ENCODE measurements at regions not wholly inside any gene's neighbourhood (a gene's known extent, or its start where the extent isn't known, plus 50 kb on each side); places are given as distances from the start of the nearest gene placed in this dataset.

- ATAC-seq (ENCODE audit: low read depth) (no peak), DNase-seq (no peak)
- no peak overlapping the region for H2BK5ac ChIP-seq (ENCODE audit: low read depth, low read length, poor library complexity, severe bottlenecking)
- H3K23ac ChIP-seq (ENCODE audit: low read depth, low read length) = no peak overlapping the region
- BruUV-seq (replicated peaks) = no TSS peak
- H2AK9ac ChIP-seq (replicated peaks; ENCODE audit: low read depth, low read length, poor library complexity) = no peak overlapping the region
- no peak overlapping the region for H3K18ac ChIP-seq (ENCODE audit: low read depth, low read length)
- H3K4me3 ChIP-seq (ENCODE audit: insufficient read depth, low read depth, low read length) = no peak overlapping the region
- no peak overlapping the region for H4K5ac ChIP-seq (ENCODE audit: low read depth, low read length)
- H3K79me1 ChIP-seq (ENCODE audit: low read depth in 1 of 2, low read length in 2 of 2) = peaks cover 6 to 42% of the 10 kb centered on the region in 2 experiments; a peak in 3 of 4 replicates
- peaks cover 20% of the 10 kb centered on the region for H4K20me1 ChIP-seq (ENCODE audit: insufficient read depth, low read length)
- H3K14ac ChIP-seq (replicated peaks; ENCODE audit: low read depth, low read length) = no peak overlapping the region
- H2AFZ ChIP-seq (replicated peaks; ENCODE audit: low read length, poor library complexity) = peak overlapping the region; percentile 19
- TF ChIP-seq, protein P1, sequence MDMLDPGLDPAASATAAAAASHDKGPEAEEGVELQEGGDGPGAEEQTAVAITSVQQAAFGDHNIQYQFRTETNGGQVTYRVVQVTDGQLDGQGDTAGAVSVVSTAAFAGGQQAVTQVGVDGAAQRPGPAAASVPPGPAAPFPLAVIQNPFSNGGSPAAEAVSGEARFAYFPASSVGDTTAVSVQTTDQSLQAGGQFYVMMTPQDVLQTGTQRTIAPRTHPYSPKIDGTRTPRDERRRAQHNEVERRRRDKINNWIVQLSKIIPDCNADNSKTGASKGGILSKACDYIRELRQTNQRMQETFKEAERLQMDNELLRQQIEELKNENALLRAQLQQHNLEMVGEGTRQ (IDR thresholded peaks at IDR 0.05; ENCODE audit: low read depth, low read length) = no peak
- TF ChIP-seq RCOR1 (IDR thresholded peaks at IDR 0.05; ENCODE audit: insufficient replicate concordance, low read length) = no peak
- no peak for TF ChIP-seq BHLHE40 (IDR thresholded peaks at IDR 0.05; ENCODE audit: low read depth, low read length)
- TF ChIP-seq MAFK (IDR thresholded peaks at IDR 0.05; ENCODE audit: low read depth, low read length) = no peak
- no peak for TF ChIP-seq POLR2A (IDR thresholded peaks at IDR 0.05; ENCODE audit: low read depth, low read length)
- TF ChIP-seq MXI1 (IDR thresholded peaks at IDR 0.05; ENCODE audit: borderline replicate concordance, low read depth, low read length) = no peak
- TF ChIP-seq RFX5 (IDR thresholded peaks at IDR 0.05; ENCODE audit: low read depth, low read length) = no peak
- TF ChIP-seq CEBPB (IDR thresholded peaks at IDR 0.05; ENCODE audit: low read depth, low read length) = no peak
- no peak for TF ChIP-seq FOS (IDR thresholded peaks at IDR 0.05; ENCODE audit: low read depth, low read length)
- no peak for TF ChIP-seq CHD1 (IDR thresholded peaks at IDR 0.05; ENCODE audit: low read depth, low read length)
- TF ChIP-seq NFE2L2 (IDR thresholded peaks at IDR 0.05; ENCODE audit: low read depth, low read length) = no peak
- TF ChIP-seq SMC3 (IDR thresholded peaks at IDR 0.05; ENCODE audit: low read depth, low read length) = no peak
- TF ChIP-seq, protein P2, sequence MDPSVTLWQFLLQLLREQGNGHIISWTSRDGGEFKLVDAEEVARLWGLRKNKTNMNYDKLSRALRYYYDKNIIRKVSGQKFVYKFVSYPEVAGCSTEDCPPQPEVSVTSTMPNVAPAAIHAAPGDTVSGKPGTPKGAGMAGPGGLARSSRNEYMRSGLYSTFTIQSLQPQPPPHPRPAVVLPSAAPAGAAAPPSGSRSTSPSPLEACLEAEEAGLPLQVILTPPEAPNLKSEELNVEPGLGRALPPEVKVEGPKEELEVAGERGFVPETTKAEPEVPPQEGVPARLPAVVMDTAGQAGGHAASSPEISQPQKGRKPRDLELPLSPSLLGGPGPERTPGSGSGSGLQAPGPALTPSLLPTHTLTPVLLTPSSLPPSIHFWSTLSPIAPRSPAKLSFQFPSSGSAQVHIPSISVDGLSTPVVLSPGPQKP (IDR thresholded peaks at IDR 0.05; ENCODE audit: borderline replicate concordance, low read depth, low read length) = no peak
- TF ChIP-seq CTCF (conservative IDR thresholded peaks at IDR 0.05; ENCODE audit: low read depth, low read length) = no peak
- TF ChIP-seq MAZ (IDR thresholded peaks at IDR 0.05; ENCODE audit: borderline replicate concordance, low read depth, low read length) = no peak
- no peak overlapping the region for H4K91ac ChIP-seq (ENCODE audit: insufficient read depth, low read depth, low read length)
- H4K8ac ChIP-seq (ENCODE audit: low read depth in 2 of 2, low read length in 2 of 2) = no peak overlapping the region; a peak in 1 of 4 replicates
- H2BK20ac ChIP-seq (ENCODE audit: low read depth, low read length) = no peak overlapping the region
- in situ Hi-C loops (cut with MboI; ENCODE audit: low sequenced_read_pairs) (no loop called here), intact Hi-C loops (cut with micrococcal nuclease) (no loop called here), dilution Hi-C loops (cut with HindIII; ENCODE audit: low sequenced_read_pairs, unreplicated experiment) (no loop called here)
- no peak overlapping the region for H2BK15ac ChIP-seq (ENCODE audit: low read depth, low read length)
- no peak overlapping the region for H2AK5ac ChIP-seq (ENCODE audit: low read depth, low read length)
- no peak overlapping the region for H3K4me2 ChIP-seq (ENCODE audit: low read depth, low read length)
- ChIA-PET CTCF (no interaction called here), POLR2A (ENCODE audit: unreplicated experiment) (no interaction called here)
- H3K4ac ChIP-seq (ENCODE audit: low read depth, low read length) = no peak overlapping the region
- peaks cover 11% of the 10 kb centered on the region; the same call in 1 of the 2 replicates for H3K4me1 ChIP-seq (ENCODE audit: control insufficient read depth, insufficient read depth, low read length)
- no peaks in the 10 kb centered on the region for H3K27me3 ChIP-seq (ENCODE audit: control insufficient read depth, insufficient read depth, low read length)
- peaks cover 76% of the 10 kb centered on the region for H3K36me3 ChIP-seq (ENCODE audit: control insufficient read depth, insufficient read depth, low read length)
- H3K9ac ChIP-seq (ENCODE audit: low read depth, low read length) = no peak overlapping the region
- peaks cover 21% of the 10 kb centered on the region for H3K9me1 ChIP-seq (ENCODE audit: insufficient read depth, low read length)
- H3K56ac ChIP-seq (ENCODE audit: extremely low read depth, insufficient read depth, low read length) = no peak overlapping the region
- WGBS, 2 experiments (ENCODE audit: extremely low coverage in 2 of 2, insufficient read length in 1 of 2) = 90% methylated on average over 2 of the region's 15 CpGs; no CpG with 5 or more reads in 1 of the 2 experiments
- no peak overlapping the region for H2BK120ac ChIP-seq (ENCODE audit: low read depth, low read length)
- no peak overlapping the region for H3K27ac ChIP-seq (ENCODE audit: insufficient read depth, low read length)
- H3K9me3 ChIP-seq (ENCODE audit: control insufficient read depth, insufficient read depth, low read length) = no peaks in the 10 kb centered on the region
Observed at GRCh38 chr14:101055106-101055662, 151.7 kb upstream of the RTL1 start.
